HFFc6 (cell line): ENCODE measurements at regions not wholly inside any gene's neighbourhood (a gene's known extent, or its start where the extent isn't known, plus 50 kb on each side); places are given as distances from the start of the nearest gene placed in this dataset.

Experiments used
- DNase-seq: peaks from one replicate; pipeline ENCODE4 v3.0.0-alpha.2; 2018
- H3K27ac Mint-ChIP-seq: 2 replicates; pipeline ENCODE4 v1.8.0; 2020; ENCODE audit warnings: mild to moderate bottlenecking, mixed read lengths
- H3K27me3 Mint-ChIP-seq: 2 replicates; pipeline ENCODE4 v1.8.0; 2021; ENCODE audit warnings: mild to moderate bottlenecking, moderate library complexity, mixed read lengths; ENCODE audit not compliant: insufficient read depth
- H3K36me3 Mint-ChIP-seq: 2 replicates; pipeline ENCODE4 v1.8.0; 2021; ENCODE audit warnings: low read depth, mixed read lengths
- H3K4me1 Mint-ChIP-seq: 2 replicates; pipeline ENCODE4 v1.8.0; 2020; ENCODE audit warnings: low read depth, mixed read lengths
- H3K4me3 Mint-ChIP-seq: 2 replicates; pipeline ENCODE4 v1.8.0; 2020; ENCODE audit warnings: mild to moderate bottlenecking, moderate library complexity, mixed read lengths
- H3K9me3 Mint-ChIP-seq: 2 replicates; pipeline ENCODE4 v1.8.0; 2020; ENCODE audit warnings: mild to moderate bottlenecking, mixed read lengths
- TF ChIP-seq, protein P1 (sequence below): fragments of 200-600 bp; sonication (generic); IDR thresholded peaks from 2 replicates; pipeline ENCODE4 v1.5.0; 2021; ENCODE audit warnings: antibody characterized with exemption, mild to moderate bottlenecking

DNA sequence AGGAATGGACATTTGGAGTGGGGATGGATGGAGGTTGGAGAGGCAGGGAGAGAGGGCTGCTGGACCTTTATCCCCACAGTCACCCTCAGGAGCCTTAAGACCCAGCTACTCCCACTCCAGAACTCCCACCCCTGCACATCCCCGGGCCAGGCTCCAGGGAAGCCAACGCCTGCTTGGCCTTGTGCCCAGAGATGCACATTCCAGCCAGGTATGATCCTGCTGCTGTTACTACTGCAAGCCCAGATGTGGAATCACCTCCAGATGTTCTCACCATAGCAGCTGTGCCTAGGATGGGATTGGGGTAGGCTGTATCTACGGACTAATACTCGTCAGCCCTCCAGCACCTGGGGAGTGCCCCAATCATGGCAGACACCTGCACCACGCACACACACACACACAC lies 71.7 kb downstream of the ZFP36L2 start:
- H3K27ac Mint-ChIP-seq, result no peak overlapping the region

DNA sequence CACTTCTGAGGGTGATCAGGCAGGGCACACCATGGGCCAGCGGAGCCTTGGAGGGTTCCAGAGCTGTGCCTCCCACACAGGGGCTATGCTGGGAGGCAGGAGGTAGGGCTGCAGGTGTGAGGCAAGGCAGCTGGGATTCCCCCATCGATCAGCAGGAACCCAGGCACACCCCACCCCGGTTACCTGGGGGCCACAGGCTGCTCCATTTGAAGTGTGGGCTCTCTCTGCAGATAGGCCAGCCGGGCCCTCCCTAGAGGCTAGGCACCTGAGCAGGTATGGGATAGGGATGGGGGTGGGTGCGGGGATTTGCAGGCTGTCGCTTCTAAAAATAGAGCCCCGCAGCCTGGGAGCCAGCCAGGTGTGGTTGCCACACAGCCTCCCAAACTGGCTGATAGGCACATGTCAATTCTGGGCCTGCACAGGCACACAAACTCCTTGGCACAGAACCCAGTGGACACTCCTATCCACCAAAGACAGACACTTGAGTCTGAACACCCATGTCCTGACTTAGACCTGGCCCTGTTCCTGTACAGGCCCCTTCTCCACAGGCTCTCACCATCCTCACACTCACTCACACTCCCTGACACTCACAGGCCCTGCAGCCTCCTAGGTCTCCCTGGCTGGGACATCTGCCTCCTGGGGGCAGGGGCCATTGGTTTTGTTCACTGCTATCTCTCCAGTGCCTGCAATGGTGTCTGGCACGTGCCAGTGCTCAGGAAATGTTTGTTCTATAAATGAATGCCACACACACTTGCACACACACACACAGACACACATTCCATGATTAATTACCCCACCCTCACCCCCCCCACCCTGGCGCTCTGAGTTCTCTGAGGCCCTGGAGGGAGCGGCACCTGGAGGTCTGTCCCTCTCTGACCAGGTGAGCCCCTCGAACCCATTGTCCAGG lies 73.4 kb downstream of the ZFP36L2 start:
- Mint-ChIP-seq H3K36me3 (no peaks in the 10 kb centered on the region), H3K9me3 (no peaks in the 10 kb centered on the region), H3K27me3 (peaks cover 5% of the 10 kb centered on the region), H3K27ac (no peak overlapping the region), H3K4me1 (peaks cover 5% of the 10 kb centered on the region), H3K4me3 (no peak overlapping the region)
- TF ChIP-seq, protein P1, sequence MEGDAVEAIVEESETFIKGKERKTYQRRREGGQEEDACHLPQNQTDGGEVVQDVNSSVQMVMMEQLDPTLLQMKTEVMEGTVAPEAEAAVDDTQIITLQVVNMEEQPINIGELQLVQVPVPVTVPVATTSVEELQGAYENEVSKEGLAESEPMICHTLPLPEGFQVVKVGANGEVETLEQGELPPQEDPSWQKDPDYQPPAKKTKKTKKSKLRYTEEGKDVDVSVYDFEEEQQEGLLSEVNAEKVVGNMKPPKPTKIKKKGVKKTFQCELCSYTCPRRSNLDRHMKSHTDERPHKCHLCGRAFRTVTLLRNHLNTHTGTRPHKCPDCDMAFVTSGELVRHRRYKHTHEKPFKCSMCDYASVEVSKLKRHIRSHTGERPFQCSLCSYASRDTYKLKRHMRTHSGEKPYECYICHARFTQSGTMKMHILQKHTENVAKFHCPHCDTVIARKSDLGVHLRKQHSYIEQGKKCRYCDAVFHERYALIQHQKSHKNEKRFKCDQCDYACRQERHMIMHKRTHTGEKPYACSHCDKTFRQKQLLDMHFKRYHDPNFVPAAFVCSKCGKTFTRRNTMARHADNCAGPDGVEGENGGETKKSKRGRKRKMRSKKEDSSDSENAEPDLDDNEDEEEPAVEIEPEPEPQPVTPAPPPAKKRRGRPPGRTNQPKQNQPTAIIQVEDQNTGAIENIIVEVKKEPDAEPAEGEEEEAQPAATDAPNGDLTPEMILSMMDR, result no peak
- DNase-seq, result no peak

More for the DNA sequence above, 71.7 kb downstream of the ZFP36L2 start:
- TF ChIP-seq, protein P1, result no peak
- DNase-seq, result no peak
- no peaks in the 10 kb centered on the region for H3K9me3 Mint-ChIP-seq
- peaks cover 5% of the 10 kb centered on the region for H3K27me3 Mint-ChIP-seq
- no peak overlapping the region for H3K4me3 Mint-ChIP-seq
- peaks cover 22% of the 10 kb centered on the region for H3K4me1 Mint-ChIP-seq
- no peaks in the 10 kb centered on the region for H3K36me3 Mint-ChIP-seq

DNA sequence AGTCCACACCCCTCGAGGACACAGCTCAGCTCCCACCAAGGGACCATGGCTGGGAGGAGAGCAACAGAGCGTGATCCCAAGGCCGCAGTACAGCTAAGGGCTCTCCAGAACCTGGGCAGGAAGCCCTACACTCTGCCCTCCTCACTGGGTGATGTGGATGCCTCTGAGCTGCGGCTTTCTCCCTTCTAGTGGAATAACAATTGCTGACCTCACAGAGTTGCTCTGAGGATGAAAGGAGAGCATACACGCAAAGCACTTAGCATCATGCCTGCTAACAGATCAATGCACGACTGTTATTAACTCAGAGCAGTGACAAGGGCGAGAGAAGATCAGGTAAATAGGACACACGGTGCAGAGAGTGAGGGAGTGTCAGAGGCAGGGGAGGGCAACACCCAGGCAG lies 74.2 kb downstream of the ZFP36L2 start:
- TF ChIP-seq, protein P1, result no peak
- H3K36me3 Mint-ChIP-seq, result no peaks in the 10 kb centered on the region
- no peaks in the 10 kb centered on the region for H3K9me3 Mint-ChIP-seq
- no peaks in the 10 kb centered on the region for H3K4me1 Mint-ChIP-seq
- no peak for DNase-seq
- H3K27me3 Mint-ChIP-seq, result peaks cover 5% of the 10 kb centered on the region
- H3K4me3 Mint-ChIP-seq, result no peak overlapping the region
- no peak overlapping the region for H3K27ac Mint-ChIP-seq

DNA sequence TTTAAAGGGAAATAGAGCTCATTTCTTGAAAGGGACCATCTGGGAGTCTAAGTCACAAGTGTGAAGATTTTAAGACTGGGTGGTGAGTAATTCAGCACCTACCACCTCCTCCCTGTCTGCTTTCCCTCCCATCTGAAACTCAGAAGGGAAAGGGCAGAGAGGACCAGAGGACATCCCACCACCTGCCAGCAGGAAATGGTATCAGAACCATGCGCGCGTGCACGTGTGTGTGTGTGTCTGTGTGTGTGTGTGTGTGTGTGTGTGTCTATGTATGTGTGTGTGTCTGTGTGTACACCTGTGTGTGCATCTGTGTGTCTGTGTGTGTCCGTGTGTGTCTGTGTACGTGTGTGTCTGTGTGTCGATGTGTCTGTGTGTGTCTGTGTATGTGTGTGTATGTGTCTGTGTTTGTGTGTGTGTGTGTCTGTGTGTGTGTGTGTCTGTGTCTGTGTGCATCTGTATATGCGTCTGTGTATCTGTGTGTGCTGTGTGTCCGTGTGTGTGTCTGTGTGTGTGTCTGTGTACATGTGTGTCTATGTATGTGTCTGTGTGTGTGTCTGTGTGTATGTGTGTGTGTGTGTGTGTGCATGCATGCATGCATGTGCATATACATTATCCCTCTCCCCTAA lies 76.8 kb downstream of the ZFP36L2 start:
- no peak for DNase-seq
- Mint-ChIP-seq H3K9me3 (no peaks in the 10 kb centered on the region), H3K4me3 (no peak overlapping the region), H3K27ac (no peak overlapping the region), H3K4me1 (no peaks in the 10 kb centered on the region), H3K36me3 (no peaks in the 10 kb centered on the region), H3K27me3 (peaks cover 5% of the 10 kb centered on the region)
- TF ChIP-seq, protein P1, result no peak

DNA sequence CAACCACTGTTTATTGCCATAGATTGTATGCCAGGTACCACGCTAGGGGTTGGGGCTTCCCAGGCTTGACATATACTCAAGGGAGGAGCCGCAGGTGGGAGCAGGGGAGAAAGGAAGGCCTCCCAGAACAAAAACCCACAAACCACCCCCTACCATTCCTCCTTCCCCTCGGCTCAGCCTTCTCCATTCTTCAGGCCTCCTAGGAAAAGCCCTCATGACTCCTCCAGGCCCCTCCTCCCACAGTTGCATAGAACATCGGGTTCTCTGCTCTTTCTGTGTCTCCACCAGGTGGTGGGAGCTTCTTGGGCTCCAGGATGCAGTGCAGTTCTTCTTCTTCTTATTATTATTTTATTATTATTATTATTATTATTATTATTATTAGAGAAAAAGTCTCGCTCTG lies 80.3 kb downstream of the ZFP36L2 start:
- TF ChIP-seq, protein P1, result no peak
- H3K36me3 Mint-ChIP-seq, result no peaks in the 10 kb centered on the region
- no peaks in the 10 kb centered on the region for H3K9me3 Mint-ChIP-seq
- H3K4me3 Mint-ChIP-seq, result no peak overlapping the region
- DNase-seq, result no peak
- peaks cover 6% of the 10 kb centered on the region for H3K27me3 Mint-ChIP-seq
- H3K27ac Mint-ChIP-seq, result no peak overlapping the region
- H3K4me1 Mint-ChIP-seq, result no peaks in the 10 kb centered on the region
